ENCODE measurements at regions not wholly inside any gene's neighbourhood (a gene's known extent, or its start where the extent isn't known, plus 50 kb on each side); places are given as distances from the start of the nearest gene placed in this dataset.
A peak's percentile ranks its signal among the peaks of the same experiment; 100 is the strongest.

GRCh38 chr15:97525809-97526208 lies 434.7 kb upstream of the ARRDC4 start:
- no peak for DNase-seq

DNA sequence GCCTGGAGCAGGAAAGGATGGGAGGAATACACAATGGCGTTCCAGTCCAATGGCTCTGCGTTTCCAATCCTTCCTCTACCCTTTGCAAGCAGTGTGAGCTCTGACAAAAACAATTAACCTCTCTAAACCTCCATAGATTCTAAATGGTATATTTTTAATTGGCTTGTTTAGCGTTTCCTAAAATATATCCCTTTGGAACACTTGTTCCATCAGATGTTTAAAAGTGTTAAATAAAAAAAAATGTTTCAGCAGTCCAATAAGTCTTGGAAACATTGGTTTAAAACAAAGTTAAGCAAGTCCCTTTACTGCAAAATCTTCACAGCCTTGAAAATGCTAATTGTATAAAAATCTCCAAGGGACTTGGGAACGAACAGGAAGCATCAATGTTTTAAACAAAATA lies 432.3 kb upstream of the ARRDC4 start:
- no peak for DNase-seq

DNA sequence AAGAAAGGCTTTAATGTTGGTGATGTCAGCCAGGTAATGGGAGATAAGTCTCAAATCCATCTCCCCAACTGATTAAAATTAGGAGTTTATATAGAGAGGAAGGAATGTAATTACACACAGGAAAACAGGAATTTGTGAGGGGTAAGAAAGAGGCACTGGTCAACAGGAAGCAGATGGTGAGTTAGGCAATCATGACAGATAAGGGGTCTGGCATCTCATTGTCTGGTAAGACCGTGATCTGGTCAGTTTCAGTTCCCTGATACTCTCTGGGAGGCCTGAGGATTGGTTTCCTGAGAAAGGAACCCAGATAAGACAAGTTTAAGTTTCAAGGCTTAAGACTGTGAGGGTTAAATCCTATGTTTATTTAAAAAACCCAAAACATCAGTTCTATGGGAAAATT lies 414.7 kb upstream of the ARRDC4 start:
- no peak for DNase-seq

DNA sequence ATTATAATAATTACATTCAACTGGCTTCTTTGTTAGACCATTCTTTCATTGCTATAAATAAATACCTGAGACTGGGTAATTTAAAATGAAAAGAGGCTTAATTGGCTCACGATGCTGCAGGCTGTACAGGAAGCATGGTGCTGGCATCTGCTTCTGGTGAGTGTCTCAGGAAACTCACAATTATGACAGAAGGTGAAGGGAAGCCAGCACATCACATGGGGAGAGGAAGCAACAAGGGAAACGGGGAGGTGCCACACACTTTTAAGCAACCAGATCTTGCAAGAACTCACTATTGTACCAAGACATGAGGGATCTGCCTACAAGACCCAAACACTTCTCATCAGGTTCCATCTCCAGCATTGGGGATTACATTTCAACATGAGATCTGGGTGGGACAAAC lies 413.1 kb upstream of the ARRDC4 start:
- peak; percentile 10 for DNase-seq

GRCh38 chr15:97561529-97561928 lies 399.0 kb upstream of the ARRDC4 start:
- DNase-seq, result no peak

DNA sequence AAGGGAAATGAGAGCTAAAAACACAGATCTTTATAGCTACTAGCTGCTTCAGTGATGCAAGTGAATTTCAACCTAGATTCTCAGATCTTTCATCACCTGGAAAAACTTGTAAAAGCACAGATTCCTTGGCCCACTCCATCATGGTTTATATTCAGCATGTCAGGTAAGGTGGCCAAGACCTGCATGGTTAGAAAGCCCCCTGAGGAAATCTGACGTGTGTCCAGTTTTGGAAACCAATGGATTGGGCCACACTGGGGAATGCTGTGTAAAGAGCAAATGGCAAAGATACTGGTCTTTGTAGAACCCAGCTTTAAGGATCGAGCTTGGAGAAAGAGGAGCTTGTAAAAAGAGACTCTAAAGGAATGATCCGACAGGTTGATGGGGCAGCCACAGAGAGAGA lies 397.0 kb upstream of the ARRDC4 start:
- DNase-seq, result no peak

DNA sequence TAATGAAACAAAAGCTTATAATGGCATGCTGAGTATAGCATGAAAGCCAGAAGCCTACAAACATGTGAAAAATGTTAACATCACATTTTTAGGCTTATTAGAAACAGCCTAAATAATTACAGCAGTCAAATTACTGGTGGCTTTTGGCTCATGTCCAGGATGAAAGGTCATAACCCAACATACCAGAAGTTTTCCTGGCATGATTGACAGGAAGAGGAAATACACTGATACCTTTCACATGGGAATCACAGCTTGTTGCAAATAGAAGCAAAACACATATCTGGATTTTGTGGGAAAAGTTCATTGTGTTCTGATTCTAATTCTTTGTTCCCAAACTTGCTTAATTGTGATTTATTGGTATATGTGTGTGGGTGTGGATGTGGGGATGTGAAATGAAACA lies 393.5 kb upstream of the ARRDC4 start:
- no peak for DNase-seq

GRCh38 chr15:97567411-97567810 lies 393.1 kb upstream of the ARRDC4 start:
- DNase-seq, result no peak

GRCh38 chr15:97576929-97577645 lies 383.4 kb upstream of the ARRDC4 start:
- no peak for DNase-seq

DNA sequence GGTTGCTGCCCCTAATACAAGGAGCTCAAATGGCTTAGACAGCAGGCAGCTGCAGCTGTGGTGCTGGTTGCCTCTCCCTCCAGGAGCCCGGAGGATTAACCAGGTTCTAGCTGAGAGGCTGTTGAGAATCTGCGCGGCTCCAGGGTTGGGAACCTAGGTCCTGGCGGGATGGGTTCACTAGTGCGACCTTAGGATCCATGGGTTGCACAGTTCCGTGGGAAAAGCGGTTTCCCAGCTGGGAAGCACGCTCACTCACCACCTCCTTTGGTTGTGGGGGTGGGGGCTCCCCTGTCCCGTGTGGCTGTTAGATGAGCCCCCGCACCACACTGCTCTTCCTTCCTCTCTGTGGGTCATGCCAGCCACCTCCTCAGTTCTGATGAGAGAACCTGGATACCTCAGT lies 375.1 kb upstream of the ARRDC4 start:
- DNase-seq, result no peak

DNA sequence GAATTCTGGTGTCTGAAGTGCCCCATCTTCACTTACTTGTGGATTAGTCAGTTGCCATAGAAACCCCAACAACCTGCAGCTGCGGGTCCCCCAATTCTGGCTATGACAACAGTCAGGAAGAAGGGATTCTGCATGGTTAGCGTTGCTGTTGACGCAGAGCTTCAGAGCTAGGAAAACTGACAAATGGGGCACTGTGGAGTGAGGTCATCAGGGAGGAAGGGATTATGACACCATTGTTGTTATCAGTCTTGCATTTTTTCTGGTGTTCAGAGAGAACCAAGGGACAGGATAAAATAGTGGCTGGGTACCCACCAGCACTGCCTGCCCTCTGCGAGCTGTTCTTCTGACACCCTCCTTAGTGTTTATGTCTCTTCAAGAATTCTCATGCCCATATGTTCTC lies 367.7 kb upstream of the ARRDC4 start:
- no peak for DNase-seq

GRCh38 chr15:97597801-97598200 lies 362.7 kb upstream of the ARRDC4 start:
- DNase-seq, result no peak

- DNase-seq, result no peak
These were observed 362.1 kb upstream of the ARRDC4 start for GRCh38 chr15:97598353-97598798.

DNA sequence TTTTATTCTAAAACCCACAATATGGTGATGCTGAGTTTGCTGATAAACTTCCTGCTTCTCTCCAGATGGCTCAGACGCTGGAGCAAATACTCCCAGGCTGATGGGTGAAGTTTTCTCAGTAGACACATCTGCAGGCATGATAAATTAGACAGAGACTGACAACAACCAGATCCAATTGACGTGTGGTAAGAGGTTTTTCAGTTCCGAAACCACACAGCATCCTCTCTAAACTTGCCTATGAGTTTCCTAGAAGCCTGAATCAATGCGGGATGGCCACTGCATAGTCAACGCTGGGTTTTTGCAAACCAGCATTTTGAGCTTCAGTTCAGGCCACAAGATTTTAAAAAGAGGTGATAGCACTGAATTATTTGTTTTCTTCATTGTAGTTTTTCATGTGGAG lies 360.3 kb upstream of the ARRDC4 start:
- no peak for DNase-seq

DNA sequence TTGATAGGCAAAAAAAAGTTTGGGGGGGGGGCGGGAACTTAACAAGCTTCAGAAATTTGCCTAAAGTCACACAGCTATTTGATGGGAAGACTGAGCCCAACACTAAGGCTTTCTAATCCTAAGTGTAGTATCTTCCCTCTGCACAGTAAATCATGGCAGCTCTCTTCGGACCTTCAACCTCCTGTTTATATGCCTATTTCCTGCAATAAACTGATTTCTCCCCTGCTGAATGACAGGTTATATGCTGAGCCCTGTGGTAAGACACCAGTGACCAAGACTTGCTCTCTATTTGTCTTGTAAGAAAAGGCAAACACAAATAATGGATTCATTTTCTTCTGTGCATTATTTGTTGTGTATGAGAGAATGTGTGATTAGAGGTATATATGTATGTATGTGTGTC lies 355.8 kb upstream of the ARRDC4 start:
- DNase-seq, result no peak

DNA sequence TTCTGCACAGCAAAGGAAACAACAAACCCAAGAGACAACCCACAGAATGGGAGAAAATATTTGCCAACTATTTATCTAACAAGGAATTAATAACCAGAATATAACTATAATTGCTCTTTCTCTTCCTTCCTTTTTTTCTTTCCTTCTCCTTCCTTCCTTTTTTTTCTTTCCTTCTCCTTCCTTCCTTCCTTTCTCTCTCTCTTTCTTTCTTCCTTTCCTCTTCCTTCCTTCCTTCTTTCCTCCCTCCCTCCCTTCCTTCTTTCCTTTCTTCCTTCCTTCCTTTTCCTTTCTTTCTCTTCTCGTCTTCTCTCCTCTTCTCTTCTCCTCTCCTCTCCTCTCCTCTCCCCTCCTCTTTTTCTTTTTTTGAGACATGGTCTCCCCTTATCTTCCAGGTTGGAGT lies 345.4 kb upstream of the ARRDC4 start:
- no peak for DNase-seq

DNA sequence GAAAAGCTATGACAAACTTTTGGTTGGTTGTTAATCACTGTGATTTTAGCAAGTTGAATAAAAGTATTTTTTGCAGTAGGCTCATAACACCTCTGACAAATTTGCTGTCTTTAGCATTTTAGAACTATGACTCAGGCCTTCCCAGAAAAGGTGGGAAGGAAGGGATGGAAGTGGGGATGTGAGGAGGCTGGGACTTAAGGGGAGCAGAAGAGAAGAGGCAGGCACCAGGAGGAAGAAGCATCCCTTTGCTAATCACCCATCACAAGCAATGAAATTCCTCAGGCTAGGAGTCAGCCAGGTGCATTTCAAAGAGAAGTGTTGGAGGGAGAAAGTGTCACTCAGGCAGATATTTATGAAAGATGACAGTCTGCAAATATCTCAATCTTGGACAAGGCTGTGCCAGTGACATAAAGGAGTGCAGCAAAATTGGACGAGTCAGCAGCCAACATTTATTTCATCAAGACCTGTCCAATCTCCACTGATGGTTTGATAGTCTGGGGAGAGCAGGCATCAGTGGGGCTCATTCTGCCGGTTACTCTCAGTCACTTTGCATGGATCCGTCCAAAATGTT lies 337.3 kb upstream of the ARRDC4 start:
- DNase-seq, result no peak

GRCh38 chr15:97627634-97628033 lies 332.9 kb upstream of the ARRDC4 start:
- DNase-seq, result no peak

GRCh38 chr15:97645758-97646157 lies 314.7 kb upstream of the ARRDC4 start:
- DNase-seq, result no peak

GRCh38 chr15:97648728-97649127 lies 311.8 kb upstream of the ARRDC4 start:
- DNase-seq, result no peak

- no peak for DNase-seq
These were observed 308.5 kb upstream of the ARRDC4 start for GRCh38 chr15:97652041-97652440.

- DNase-seq, result no peak
These were observed 307.8 kb upstream of the ARRDC4 start for GRCh38 chr15:97652700-97653167.

- no peak for DNase-seq
These were observed 306.6 kb upstream of the ARRDC4 start for GRCh38 chr15:97653896-97654295.

DNA sequence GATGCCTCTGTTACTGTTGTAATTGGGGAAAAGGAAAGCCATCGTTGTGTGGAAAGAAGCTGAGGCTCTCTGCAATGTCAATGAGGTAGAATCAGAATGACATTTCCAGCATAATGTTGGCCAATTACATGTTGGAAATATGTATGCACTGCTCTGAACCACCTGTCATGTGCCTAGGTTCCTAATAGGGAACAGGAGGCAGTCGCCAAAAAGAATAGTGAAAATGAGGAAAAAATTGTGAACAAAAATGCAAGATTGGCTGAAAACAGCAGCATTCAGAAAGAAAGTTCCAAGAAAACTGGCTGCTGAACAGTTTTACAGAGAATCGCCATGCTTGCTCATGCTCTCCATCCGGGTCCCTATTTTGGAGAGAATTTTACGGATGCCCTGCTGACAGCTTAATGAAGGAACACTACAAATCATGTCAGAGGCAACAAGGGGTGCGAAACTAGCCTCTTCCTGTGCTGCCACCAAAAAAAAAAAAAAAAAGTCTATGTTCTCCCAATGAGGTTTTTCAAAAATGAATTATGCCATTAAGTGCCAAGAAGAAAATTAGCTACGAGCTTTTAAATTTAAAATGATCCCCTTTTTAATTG lies 305.9 kb upstream of the ARRDC4 start:
- no peak for DNase-seq

- DNase-seq, result no peak
These were observed 298.7 kb upstream of the ARRDC4 start for GRCh38 chr15:97661796-97662195.
